GM19372 (cell line): ENCODE measurements at regions not wholly inside any gene's neighbourhood (a gene's known extent, or its start where the extent isn't known, plus 50 kb on each side); places are given as distances from the start of the nearest gene placed in this dataset.
"Not testable (repeated sequence)": the region's sequence is repeated elsewhere in the genome, so short reads cannot be mapped to it uniquely, and the experiment has no call there.

Experiments used
- ATAC-seq: cut with Tn5 transposase; IDR thresholded peaks from one replicate; pipeline ENCODE4 v1.9.1; 2021; ENCODE audit warnings: mild to moderate bottlenecking, low read depth, moderate library complexity; ENCODE audit not compliant: unreplicated experiment

GRCh38 chr2:195119231-195119630 lies 537.8 kb upstream of the SLC39A10 start:
- no peak for ATAC-seq

DNA sequence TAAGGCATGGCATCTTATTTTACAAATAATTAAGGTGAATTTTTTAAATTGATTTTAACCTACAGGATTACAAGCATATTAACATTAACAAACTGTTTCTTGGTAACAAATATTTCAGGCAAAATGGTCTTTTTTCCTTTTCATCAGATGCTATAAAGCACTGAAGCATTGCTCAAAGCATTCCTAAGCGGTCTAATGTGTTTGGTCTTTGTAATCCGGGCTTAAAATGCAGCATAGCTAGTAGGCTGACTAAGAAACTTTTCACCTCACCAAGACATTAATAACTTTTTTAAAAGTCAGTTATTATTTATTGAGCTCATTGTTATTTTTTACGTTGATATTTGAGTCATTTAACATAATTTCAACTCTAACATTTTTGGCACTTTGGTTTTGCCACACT lies 538.8 kb upstream of the SLC39A10 start:
- ATAC-seq, result no peak

GRCh38 chr2:195117011-195117410 lies 540.0 kb upstream of the SLC39A10 start:
- ATAC-seq, result no peak

GRCh38 chr2:195115738-195116137 lies 541.3 kb upstream of the SLC39A10 start:
- no peak for ATAC-seq

DNA sequence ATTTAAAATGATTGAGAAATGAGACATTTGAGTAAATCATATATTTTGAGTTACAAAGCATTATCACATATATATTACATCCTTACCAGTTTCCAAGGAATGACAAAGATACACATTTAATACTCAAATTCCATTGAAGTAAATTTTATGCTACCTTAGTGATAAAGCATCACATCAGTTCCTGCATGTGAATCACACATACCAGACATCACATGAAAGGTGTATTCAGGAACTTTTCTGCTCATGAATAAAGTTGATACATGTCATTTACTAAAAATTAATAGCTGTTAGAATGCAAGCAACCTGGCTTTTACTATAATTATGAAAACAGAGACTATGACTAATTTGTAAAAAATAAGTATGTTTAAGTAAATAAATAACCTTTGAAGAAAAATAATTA lies 548.8 kb upstream of the SLC39A10 start:
- ATAC-seq, result no peak

DNA sequence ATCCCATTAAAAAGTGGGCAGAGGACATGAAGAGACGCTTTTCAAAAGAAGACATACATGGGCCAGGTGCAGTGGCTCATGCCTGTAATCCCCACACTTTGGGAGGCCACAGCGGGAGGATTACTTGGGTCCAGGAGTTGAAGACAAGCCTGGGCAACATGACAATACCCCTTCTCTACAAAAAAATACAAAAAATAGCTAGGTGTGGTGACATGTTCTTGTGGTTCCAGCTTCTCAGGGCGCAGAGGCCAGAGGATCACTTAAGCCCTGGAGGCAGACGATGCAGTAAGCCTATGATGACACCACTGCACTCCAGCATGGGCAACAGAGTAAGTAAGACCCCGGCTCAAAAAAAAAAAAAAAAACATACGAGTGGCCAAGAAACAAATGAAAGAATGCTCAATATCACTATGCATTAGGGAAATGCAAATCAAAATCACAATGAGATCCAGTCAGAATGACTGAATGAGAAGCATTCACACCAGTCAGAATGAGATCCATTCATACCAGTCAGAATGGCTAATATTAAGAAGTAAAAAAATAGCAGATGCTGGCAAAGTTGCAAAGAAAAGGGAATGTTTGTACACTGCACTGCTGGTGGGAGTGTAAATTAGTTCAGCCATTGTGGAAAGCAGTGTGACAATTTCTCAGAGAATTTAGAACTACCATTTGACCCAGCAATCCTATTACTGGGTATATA lies 550.2 kb upstream of the SLC39A10 start:
- no peak for ATAC-seq

DNA sequence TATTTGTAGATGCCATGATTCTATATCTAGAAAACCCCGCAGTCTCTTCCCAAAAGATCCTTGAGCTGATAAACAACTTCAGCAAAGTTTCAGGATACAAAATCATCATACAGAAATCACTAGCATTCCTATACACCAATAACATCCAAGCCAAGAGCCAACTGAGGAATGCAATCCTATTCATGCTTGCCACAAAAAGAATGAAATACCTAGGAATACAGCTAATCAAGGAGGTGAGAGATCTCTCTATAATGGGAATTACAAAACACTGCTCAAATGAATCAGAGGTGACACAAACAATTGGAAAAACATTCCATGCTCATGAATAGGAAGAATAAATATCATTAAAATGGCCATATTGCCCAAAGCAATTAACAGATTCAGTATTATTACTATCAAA lies 551.4 kb upstream of the SLC39A10 start:
- no peak for ATAC-seq

DNA sequence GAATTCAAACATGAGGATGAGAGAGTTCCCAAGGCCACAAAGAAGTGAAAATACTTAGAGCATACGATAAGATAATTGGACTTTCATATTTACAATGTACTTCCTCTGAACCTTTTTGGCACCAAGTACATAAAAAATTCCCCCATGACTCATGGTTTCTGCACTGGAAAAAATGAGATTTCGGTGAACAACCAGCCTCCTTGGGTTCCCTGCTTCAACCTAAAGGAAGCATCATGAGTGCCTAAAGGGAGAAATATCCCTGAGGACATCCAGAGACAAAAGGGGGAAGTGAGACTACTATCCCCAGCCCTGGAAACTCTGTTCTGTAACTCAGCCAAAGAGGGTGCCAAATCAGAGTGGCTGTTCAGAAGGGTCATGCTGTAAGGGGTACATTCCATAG lies 562.7 kb upstream of the SLC39A10 start:
- no peak for ATAC-seq

DNA sequence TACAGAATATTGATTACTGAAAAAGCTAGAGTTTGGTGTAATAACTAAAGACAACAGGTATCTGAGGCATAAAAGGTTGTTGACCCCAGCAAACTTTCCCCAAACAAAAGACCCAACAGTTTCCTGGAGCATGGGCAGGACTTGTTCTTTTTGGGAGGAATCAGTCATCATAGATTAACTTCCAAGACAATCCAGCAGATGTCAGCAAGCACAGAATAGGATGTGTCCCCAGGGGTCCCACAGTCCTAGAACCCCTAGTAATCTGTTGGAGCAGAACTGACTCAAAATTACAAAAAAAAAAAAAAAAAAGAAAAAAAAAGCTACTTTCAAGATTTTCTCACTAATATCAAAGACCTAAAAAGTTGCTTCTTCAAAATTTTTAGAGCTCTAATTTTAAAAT lies 564.7 kb upstream of the SLC39A10 start:
- ATAC-seq, result no peak

- not testable (repeated sequence) for ATAC-seq
Measured at GRCh38 chr2:195072806-195073205, 584.2 kb upstream of the SLC39A10 start.

DNA sequence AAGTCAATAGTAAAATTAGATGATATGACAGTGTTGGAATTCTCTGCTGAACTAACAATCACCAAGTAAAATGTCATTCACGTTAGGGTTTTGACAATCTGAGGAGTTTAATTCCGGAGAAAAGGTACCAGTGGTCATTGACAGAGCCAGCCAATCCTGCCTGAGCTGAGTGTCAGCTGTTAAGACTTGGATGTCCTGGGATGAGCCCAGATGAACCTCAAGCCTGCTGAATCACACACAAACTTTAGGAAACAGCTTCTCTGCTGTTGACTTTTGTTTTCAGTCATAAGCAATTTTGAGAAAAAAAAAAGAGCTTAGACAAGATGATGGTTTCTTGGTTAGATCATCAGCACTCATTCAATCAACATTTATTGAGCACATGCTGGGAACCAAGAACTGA lies 600.0 kb upstream of the SLC39A10 start:
- ATAC-seq, result no peak

- ATAC-seq, result no peak
Measured at GRCh38 chr2:195055996-195056395, 601.0 kb upstream of the SLC39A10 start.

- ATAC-seq, result no peak
Measured at GRCh38 chr2:195051401-195051800, 605.6 kb upstream of the SLC39A10 start.

DNA sequence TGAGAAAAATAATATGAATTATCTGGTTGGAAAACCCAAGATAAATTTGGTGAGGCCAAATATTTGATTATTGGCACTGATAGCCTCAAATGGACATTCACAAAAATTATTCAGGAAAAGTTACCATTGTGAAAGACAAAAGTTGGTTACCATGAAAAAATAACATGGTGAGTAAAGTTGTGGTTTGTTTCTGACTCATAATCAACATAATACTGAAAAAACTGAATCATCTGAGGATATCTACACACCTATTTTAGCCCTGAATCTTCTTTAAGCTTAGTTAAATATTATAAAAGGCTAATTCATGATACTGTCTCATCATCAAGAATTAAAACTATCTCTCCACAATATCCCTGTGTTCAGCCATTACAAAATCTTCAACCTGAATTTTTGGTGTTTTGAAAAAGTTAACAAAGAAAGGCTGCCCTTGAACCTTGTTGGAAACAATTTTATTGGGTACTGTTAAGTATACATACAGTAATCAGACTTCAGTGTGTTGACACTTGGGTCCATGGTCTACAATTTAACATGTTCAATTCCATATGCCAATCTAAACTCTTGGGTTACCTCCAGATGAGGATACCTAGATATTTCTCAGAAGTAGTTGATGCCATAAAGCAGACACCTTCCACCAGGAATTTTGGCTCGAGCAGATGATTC lies 607.5 kb upstream of the SLC39A10 start:
- ATAC-seq, result peak; percentile 82

DNA sequence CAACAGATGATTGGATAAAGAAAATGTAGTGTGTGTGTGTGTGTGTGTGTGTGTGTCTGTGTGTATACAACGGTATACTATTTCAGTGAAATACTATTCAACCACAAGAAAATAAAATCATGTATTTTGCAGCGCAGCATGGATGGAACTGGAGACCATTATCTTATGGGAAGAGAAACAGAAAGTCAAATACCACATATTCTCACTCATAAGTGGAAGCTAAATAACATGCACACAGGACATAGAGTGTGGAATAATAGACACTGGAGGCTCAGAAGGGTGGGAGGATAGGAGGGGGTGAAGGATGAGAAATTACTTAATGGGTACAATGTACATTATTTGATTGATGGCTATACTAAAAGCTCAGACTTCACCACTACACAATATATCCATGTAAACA lies 609.1 kb upstream of the SLC39A10 start:
- ATAC-seq, result no peak

GRCh38 chr2:195044801-195045200 lies 612.2 kb upstream of the SLC39A10 start:
- ATAC-seq, result no peak

- no peak for ATAC-seq
Measured at GRCh38 chr2:195038153-195038552, 618.9 kb upstream of the SLC39A10 start.

GRCh38 chr2:195037045-195037444 lies 620.0 kb upstream of the SLC39A10 start:
- no peak for ATAC-seq

DNA sequence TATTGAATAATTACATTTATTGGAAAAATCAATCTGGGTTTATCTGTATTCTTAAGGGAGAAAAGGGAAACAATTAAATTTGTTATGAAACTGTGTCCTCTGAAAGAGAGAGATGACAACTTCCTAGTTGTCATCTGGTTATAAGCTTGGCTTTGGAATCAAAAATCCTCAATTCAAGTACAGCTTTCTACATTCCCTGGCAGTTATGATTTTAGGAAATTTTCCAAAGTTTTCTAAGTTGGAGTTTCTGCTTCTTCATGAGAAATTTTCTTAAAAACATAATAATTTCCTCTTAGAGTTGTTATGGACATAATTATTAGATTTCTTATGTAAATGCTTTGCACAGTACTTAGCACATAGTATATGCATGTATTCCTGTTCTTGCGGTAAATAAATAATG lies 625.6 kb upstream of the SLC39A10 start:
- no peak for ATAC-seq

GRCh38 chr2:195029804-195030654 lies 627.0 kb upstream of the SLC39A10 start:
- ATAC-seq, result no peak

DNA sequence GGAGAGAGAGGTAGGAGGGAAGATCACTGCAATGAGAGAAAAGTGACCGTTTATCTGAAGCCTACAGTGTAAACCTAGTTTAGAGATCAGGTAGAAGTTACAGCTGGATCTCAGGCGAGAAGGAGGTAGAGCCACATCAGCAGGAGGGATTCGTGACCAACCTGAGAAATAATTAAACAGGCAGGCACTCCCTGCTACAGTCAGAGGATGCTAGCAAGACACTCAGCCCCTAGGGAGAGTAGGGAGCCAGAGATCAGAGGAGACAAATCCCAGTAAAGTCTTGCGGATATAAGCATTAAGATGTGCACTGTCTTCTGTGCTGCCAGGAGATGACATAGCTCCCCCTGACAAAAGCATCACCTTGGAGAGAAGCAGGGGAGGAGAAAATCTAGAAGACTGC lies 629.1 kb upstream of the SLC39A10 start:
- no peak for ATAC-seq
